Activated naive CD8-positive, alpha-beta T cell treated with anti-CD3 and anti-CD28 coated beads, Interleukin-2, amount 10 ng/mL, durations not matched to agents 7 days and 5 days (primary cell): ENCODE measurements at regions not wholly inside any gene's neighbourhood (a gene's known extent, or its start where the extent isn't known, plus 50 kb on each side); places are given as distances from the start of the nearest gene placed in this dataset.

ENCODE experiments used
- ATAC-seq: fragments of 150-1000 bp; cut with Tn5 transposase; one replicate; pipeline ENCODE4 v1.10.0; 2021; ENCODE audit warnings: low read depth, moderate library complexity
- POLR2A ChIA-PET: fragments of 350-600 bp; sonication (Branson Sonifier 250); formaldehyde crosslinking; loops from one replicate; lab custom pipeline; 2021; ENCODE audit warnings: antibody characterized with exemption; lab: Charles Lee
- DNase-seq: peaks from one replicate; pipeline ENCODE4 v3.0.0; 2021
- H3K27ac Mint-ChIP-seq: one replicate; pipeline ENCODE4 v1.8.0; 2022; ENCODE audit warnings: mild to moderate bottlenecking, mixed read lengths
- H3K27me3 Mint-ChIP-seq: one replicate; pipeline ENCODE4 v1.8.0; 2022; ENCODE audit warnings: mild to moderate bottlenecking, moderate library complexity, mixed read lengths
- H3K36me3 Mint-ChIP-seq: one replicate; pipeline ENCODE4 v1.8.0; 2021; ENCODE audit warnings: mild to moderate bottlenecking, mixed read lengths
- H3K4me1 Mint-ChIP-seq: one replicate; pipeline ENCODE4 v1.8.0; 2021; ENCODE audit warnings: mixed read lengths
- H3K4me3 Mint-ChIP-seq: one replicate; pipeline ENCODE4 v1.8.0; 2022; ENCODE audit warnings: mild to moderate bottlenecking, moderate library complexity, mixed read lengths
- H3K9me3 Mint-ChIP-seq: one replicate; pipeline ENCODE4 v1.8.0; 2021; ENCODE audit warnings: mixed read lengths

GRCh38 chr1:30514137-30514654 is 209.2 kb downstream of the MATN1 start:
- Mint-ChIP-seq H3K27ac (no peak overlapping the region), H3K9me3 (no peaks in the 10 kb centered on the region), H3K36me3 (no peaks in the 10 kb centered on the region), H3K27me3 (peaks cover 1% of the 10 kb centered on the region), H3K4me3 (no peak overlapping the region), H3K4me1 (no peaks in the 10 kb centered on the region)
- ATAC-seq (no peak), DNase-seq (no peak)
- POLR2A ChIA-PET = no interaction called here

- Mint-ChIP-seq H3K4me1 (no peaks in the 10 kb centered on the region), H3K27me3 (peaks cover 1% of the 10 kb centered on the region)
Measured at GRCh38 chr1:30513396-30514136, 209.8 kb downstream of the MATN1 start.

GRCh38 chr1:30512914-30513265 is 210.5 kb downstream of the MATN1 start:
- ATAC-seq = no peak
- DNase-seq = no peak
- Mint-ChIP-seq H3K9me3 (no peaks in the 10 kb centered on the region), H3K4me1 (no peaks in the 10 kb centered on the region), H3K36me3 (no peaks in the 10 kb centered on the region), H3K27ac (no peak overlapping the region), H3K27me3 (peaks cover 1% of the 10 kb centered on the region), H3K4me3 (no peak overlapping the region)
- POLR2A ChIA-PET = no interaction called here

More at GRCh38 chr1:30513396-30514136, 209.8 kb downstream of the MATN1 start:
- DNase-seq (no peak), ATAC-seq (no peak)
- H3K36me3 Mint-ChIP-seq = no peaks in the 10 kb centered on the region
- no peaks in the 10 kb centered on the region for H3K9me3 Mint-ChIP-seq
- H3K27ac Mint-ChIP-seq = no peak overlapping the region
- POLR2A ChIA-PET = no interaction called here
- no peak overlapping the region for H3K4me3 Mint-ChIP-seq

- Mint-ChIP-seq H3K4me1 (no peaks in the 10 kb centered on the region), H3K9me3 (no peaks in the 10 kb centered on the region), H3K27ac (no peak overlapping the region), H3K27me3 (peaks cover 1% of the 10 kb centered on the region), H3K36me3 (no peaks in the 10 kb centered on the region), H3K4me3 (no peak overlapping the region)
- POLR2A ChIA-PET = no interaction called here
- DNase-seq (no peak), ATAC-seq (no peak)
Measured at GRCh38 chr1:30511991-30512913, 211.1 kb downstream of the MATN1 start.

- DNase-seq = no peak
- POLR2A ChIA-PET = no interaction called here
- H3K9me3 Mint-ChIP-seq = no peaks in the 10 kb centered on the region
- no peaks in the 10 kb centered on the region for H3K4me1 Mint-ChIP-seq
- H3K4me3 Mint-ChIP-seq = no peak overlapping the region
- no peaks in the 10 kb centered on the region for H3K36me3 Mint-ChIP-seq
- no peak overlapping the region for H3K27ac Mint-ChIP-seq
- H3K27me3 Mint-ChIP-seq = peaks cover 1% of the 10 kb centered on the region
- no peak for ATAC-seq
Measured at GRCh38 chr1:30511563-30511962, 211.8 kb downstream of the MATN1 start.

GRCh38 chr1:30511106-30511505 is 212.3 kb downstream of the MATN1 start:
- no peak for DNase-seq
- Mint-ChIP-seq H3K27me3 (peaks cover 1% of the 10 kb centered on the region), H3K9me3 (no peaks in the 10 kb centered on the region), H3K36me3 (no peaks in the 10 kb centered on the region), H3K27ac (no peak overlapping the region), H3K4me1 (no peaks in the 10 kb centered on the region), H3K4me3 (no peak overlapping the region)
- ATAC-seq = no peak
- POLR2A ChIA-PET = no interaction called here

- no peaks in the 10 kb centered on the region for H3K9me3 Mint-ChIP-seq
- POLR2A ChIA-PET = no interaction called here
- H3K4me3 Mint-ChIP-seq = no peak overlapping the region
- H3K36me3 Mint-ChIP-seq = no peaks in the 10 kb centered on the region
- peaks cover 1% of the 10 kb centered on the region for H3K27me3 Mint-ChIP-seq
- no peak for DNase-seq
- H3K27ac Mint-ChIP-seq = no peak overlapping the region
- H3K4me1 Mint-ChIP-seq = no peaks in the 10 kb centered on the region
- ATAC-seq = no peak
Measured at GRCh38 chr1:30509670-30510069, 213.7 kb downstream of the MATN1 start.

- Mint-ChIP-seq H3K4me1 (no peaks in the 10 kb centered on the region), H3K27ac (no peak overlapping the region), H3K36me3 (no peaks in the 10 kb centered on the region), H3K27me3 (peaks cover under 1% of the 10 kb centered on the region), H3K4me3 (no peak overlapping the region), H3K9me3 (no peaks in the 10 kb centered on the region)
- no peak for ATAC-seq
- DNase-seq = no peak
- POLR2A ChIA-PET = no interaction called here
Measured at GRCh38 chr1:30508611-30509010, 214.8 kb downstream of the MATN1 start.

- Mint-ChIP-seq H3K27me3 (no peaks in the 10 kb centered on the region), H3K4me3 (no peak overlapping the region), H3K4me1 (no peaks in the 10 kb centered on the region), H3K9me3 (no peaks in the 10 kb centered on the region), H3K36me3 (no peaks in the 10 kb centered on the region), H3K27ac (no peak overlapping the region)
- DNase-seq (no peak), ATAC-seq (no peak)
- POLR2A ChIA-PET = no interaction called here
Measured at GRCh38 chr1:30508175-30508448, 215.3 kb downstream of the MATN1 start.

GRCh38 chr1:30507401-30508174 is 215.8 kb downstream of the MATN1 start:
- H3K9me3 Mint-ChIP-seq = no peaks in the 10 kb centered on the region
- H3K27ac Mint-ChIP-seq = no peak overlapping the region
- no peaks in the 10 kb centered on the region for H3K27me3 Mint-ChIP-seq
- no peaks in the 10 kb centered on the region for H3K4me1 Mint-ChIP-seq
- POLR2A ChIA-PET = no interaction called here
- ATAC-seq (no peak), DNase-seq (no peak)
- H3K36me3 Mint-ChIP-seq = no peaks in the 10 kb centered on the region
- H3K4me3 Mint-ChIP-seq = no peak overlapping the region

GRCh38 chr1:30507016-30507312 is 216.4 kb downstream of the MATN1 start:
- Mint-ChIP-seq H3K27ac (no peak overlapping the region), H3K36me3 (no peaks in the 10 kb centered on the region), H3K27me3 (no peaks in the 10 kb centered on the region), H3K9me3 (no peaks in the 10 kb centered on the region), H3K4me3 (no peak overlapping the region), H3K4me1 (no peaks in the 10 kb centered on the region)
- no peak for DNase-seq
- POLR2A ChIA-PET = no interaction called here
- ATAC-seq = no peak

GRCh38 chr1:30506291-30507015 is 216.9 kb downstream of the MATN1 start:
- Mint-ChIP-seq H3K27me3 (no peaks in the 10 kb centered on the region), H3K27ac (no peak overlapping the region), H3K4me3 (no peak overlapping the region), H3K4me1 (no peaks in the 10 kb centered on the region), H3K9me3 (no peaks in the 10 kb centered on the region), H3K36me3 (no peaks in the 10 kb centered on the region)
- no peak for DNase-seq
- no peak for ATAC-seq
- POLR2A ChIA-PET = no interaction called here

- H3K27ac Mint-ChIP-seq = no peak overlapping the region
- no peaks in the 10 kb centered on the region for H3K36me3 Mint-ChIP-seq
- H3K4me3 Mint-ChIP-seq = no peak overlapping the region
- peaks cover 2% of the 10 kb centered on the region for H3K27me3 Mint-ChIP-seq
- POLR2A ChIA-PET = no interaction called here
- no peaks in the 10 kb centered on the region for H3K4me1 Mint-ChIP-seq
- DNase-seq (no peak), ATAC-seq (no peak)
- H3K9me3 Mint-ChIP-seq = peaks cover 2% of the 10 kb centered on the region
Measured at GRCh38 chr1:30505853-30506252, 217.5 kb downstream of the MATN1 start.
